ENCODE measurements at regions not wholly inside any gene's neighbourhood (a gene's known extent, or its start where the extent isn't known, plus 50 kb on each side); places are given as distances from the start of the nearest gene placed in this dataset.

GRCh38 chr12:30428098-30428497 is 267.6 kb downstream of the IPO8 start:
- ATAC-seq, result no peak

- ATAC-seq, result no peak
Measured at GRCh38 chr12:30427555-30427954, 268.1 kb downstream of the IPO8 start.

GRCh38 chr12:30425445-30425844 is 270.2 kb downstream of the IPO8 start:
- ATAC-seq, result no peak

- no peak for ATAC-seq
Measured at GRCh38 chr12:30423330-30423729, 272.3 kb downstream of the IPO8 start.

- no peak for ATAC-seq
Measured at GRCh38 chr12:30422844-30423243, 272.8 kb downstream of the IPO8 start.

GRCh38 chr12:30420561-30420960 is 275.1 kb downstream of the IPO8 start:
- no peak for ATAC-seq

- ATAC-seq, result peak; percentile 90
Measured at GRCh38 chr12:30417697-30418231, 277.9 kb downstream of the IPO8 start.

- ATAC-seq, result no peak
Measured at GRCh38 chr12:30416631-30417030, 279.0 kb downstream of the IPO8 start.

GRCh38 chr12:30415777-30416176 is 279.9 kb downstream of the IPO8 start:
- ATAC-seq, result no peak

- ATAC-seq, result no peak
Measured at GRCh38 chr12:30414507-30414906, 281.2 kb downstream of the IPO8 start.

GRCh38 chr12:30400349-30400748 is 295.3 kb downstream of the IPO8 start:
- no peak for ATAC-seq

- no peak for ATAC-seq
Measured at GRCh38 chr12:30399859-30400258, 295.8 kb downstream of the IPO8 start.

- no peak for ATAC-seq
Measured at GRCh38 chr12:30396576-30396975, 299.1 kb downstream of the IPO8 start.

GRCh38 chr12:30395190-30395589 is 300.5 kb downstream of the IPO8 start:
- ATAC-seq, result no peak

- no peak for ATAC-seq
Measured at GRCh38 chr12:30391766-30392366, 303.8 kb downstream of the IPO8 start.

- ATAC-seq, result no peak
Measured at GRCh38 chr12:30385706-30386105, 310.0 kb downstream of the IPO8 start.

GRCh38 chr12:30384976-30385375 is 310.7 kb downstream of the IPO8 start:
- no peak for ATAC-seq

- no peak for ATAC-seq
Measured at GRCh38 chr12:30378307-30378706, 317.4 kb downstream of the IPO8 start.

- no peak for ATAC-seq
Measured at GRCh38 chr12:30364822-30365221, 330.8 kb downstream of the IPO8 start.

GRCh38 chr12:30361145-30361544 is 334.5 kb downstream of the IPO8 start:
- ATAC-seq, result no peak

- ATAC-seq, result no peak
Measured at GRCh38 chr12:30358671-30359070, 337.0 kb downstream of the IPO8 start.

GRCh38 chr12:30357766-30358490 is 337.7 kb downstream of the IPO8 start:
- no peak for ATAC-seq

GRCh38 chr12:30345744-30346471 is 349.8 kb downstream of the IPO8 start:
- no peak for ATAC-seq

GRCh38 chr12:30330565-30330964 is 365.1 kb downstream of the IPO8 start:
- ATAC-seq, result no peak
